ENCODE measurements at regions not wholly inside any gene's neighbourhood (a gene's known extent, or its start where the extent isn't known, plus 50 kb on each side); places are given as distances from the start of the nearest gene placed in this dataset.

- DNase-seq (ENCODE audit: low spot score), result no peak
- intact Hi-C loops (cut with DNase I), result loop anchor here in 1 of 2 donors (10.0 kb wide), 1 partner anchor 135 kb away; the partner anchor contains the start of gene ATL2
Observed at GRCh38 chr2:38509947-38510326, 92.8 kb downstream of the HNRNPLL start.

DNA sequence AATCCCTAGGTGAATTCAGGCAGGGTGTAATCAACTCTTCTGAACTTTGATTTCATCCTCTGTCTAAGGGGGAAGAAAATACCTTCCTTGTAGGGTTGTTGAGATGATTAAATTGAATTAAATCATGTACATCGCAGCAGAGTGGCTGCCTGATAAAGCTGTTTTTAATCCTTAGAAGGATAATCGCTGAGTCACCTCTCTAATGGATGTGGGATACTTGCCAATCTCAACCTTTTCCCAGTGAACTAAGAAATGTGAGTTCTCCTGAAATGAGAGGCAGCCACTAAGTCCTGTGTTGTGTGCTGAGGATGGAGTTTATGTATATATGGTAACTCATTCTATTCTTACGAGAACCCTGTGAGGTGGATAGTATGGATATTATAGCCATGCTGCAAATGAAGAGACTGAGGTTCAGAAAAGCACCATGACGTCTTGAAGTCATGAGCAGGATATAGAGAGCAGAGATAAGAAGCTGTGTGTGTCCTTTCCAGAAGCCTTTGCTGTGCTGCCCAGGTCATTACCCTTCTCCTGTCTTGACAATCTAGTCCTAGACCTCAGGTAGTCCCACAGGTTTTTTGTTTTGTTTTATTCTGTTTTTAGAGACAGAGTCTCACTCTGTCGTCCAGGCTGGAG is 93.3 kb downstream of the HNRNPLL start:
- intact Hi-C loops (cut with DNase I), result loop anchor here in 1 of 2 donors (10.0 kb wide), 1 partner anchor 135 kb away; the partner anchor contains the start of gene ATL2

DNA sequence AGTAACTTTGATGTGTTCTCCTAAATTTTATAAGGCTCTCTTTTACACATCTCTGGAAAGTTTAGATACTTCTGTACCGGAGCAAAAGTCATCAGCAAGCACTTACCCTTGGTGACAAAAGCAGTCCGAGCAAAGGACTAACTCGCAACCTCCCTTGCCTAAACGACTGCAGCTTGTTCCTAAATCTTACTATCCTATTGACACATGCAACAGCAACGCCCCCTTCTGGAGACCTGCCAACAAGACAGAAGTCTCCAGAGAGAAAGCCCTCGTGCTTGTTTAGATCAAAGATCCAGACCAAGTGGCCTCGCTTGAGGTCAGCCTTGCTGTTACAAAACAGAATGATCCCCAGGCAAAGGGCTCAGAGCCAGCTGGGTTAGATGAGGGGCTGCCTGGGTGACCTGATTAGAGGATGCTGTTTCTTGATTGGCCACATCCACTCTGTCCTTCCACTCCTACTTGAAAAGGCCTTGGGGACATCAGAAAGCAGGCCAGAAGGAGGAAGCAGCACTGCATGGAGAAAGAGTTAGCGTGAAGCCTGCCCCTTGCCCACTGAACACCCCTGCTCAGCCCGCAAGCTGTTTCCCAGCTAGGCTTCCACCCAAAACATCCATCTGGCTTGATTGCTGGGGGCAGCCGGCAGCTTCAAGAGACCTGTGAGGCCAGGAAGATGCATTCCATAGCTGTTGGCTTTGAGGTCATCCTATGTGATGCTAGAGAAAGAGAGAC is 94.3 kb downstream of the HNRNPLL start:
- intact Hi-C loops (cut with DNase I), result loop anchor here in 1 of 2 donors (10.0 kb wide), 1 partner anchor 134 kb away; the partner anchor contains the start of gene ATL2
- DNase-seq (ENCODE audit: low spot score), result peak; percentile 93

More for the DNA sequence above, 93.3 kb downstream of the HNRNPLL start:
- no peak for DNase-seq (ENCODE audit: low spot score)

DNA sequence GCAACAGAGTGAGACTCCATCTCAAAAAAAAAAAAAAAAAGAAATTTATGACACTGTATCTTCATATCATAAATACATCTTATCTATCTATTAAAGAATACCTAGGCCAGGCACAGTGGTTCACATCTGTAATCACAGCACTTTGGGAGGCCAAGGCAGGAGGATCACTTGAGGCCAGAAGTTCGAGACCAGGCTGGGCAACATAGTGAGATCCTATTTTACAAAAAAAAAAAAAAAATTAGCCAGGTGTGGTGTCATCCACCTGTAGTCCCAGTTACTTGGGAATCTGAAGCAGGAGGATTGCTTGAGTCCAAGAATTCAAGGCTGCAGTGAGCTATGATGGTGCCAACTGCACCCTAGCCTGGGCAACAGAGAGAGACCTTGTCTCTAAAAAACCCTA is 95.0 kb downstream of the HNRNPLL start:
- intact Hi-C loops (cut with DNase I), result loop anchor here in 1 of 2 donors (10.0 kb wide), 1 partner anchor 133 kb away; the partner anchor contains the start of gene ATL2
- DNase-seq (ENCODE audit: low spot score), result no peak

GRCh38 chr2:38505779-38506178 is 96.9 kb downstream of the HNRNPLL start:
- intact Hi-C loops (cut with DNase I), result loop anchor here in 1 of 2 donors (10.0 kb wide), 1 partner anchor 131 kb away; the partner anchor contains the start of gene ATL2
- peak; percentile 91 for DNase-seq (ENCODE audit: low spot score)

GRCh38 chr2:38504169-38504568 is 98.6 kb downstream of the HNRNPLL start:
- intact Hi-C loops (cut with DNase I), result loop anchor here in 1 of 2 donors (10.0 kb wide), 1 partner anchor 129 kb away; the partner anchor contains the start of gene ATL2

DNA sequence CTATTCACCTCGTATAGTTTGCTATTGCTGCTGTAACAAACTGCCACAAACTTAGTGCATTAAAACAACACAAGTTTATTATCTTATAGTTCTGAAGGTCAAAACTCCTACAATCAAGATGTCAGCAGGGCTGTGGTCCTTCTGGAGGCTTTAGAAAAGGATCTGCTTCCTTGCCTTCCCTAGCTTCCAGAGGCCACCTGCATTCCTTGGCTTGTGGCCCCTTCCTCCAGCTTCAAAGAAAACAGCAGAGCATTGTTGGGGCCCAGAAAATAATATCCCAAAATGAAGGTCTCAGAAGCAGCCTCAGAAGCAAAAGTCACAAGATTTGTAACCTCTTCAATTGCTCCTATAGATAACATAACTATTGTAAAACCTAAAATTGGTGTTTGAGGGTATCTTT is 100.6 kb downstream of the HNRNPLL start:
- intact Hi-C loops (cut with DNase I), result loop anchor here in 1 of 2 donors (10.0 kb wide), 1 partner anchor 127 kb away; the partner anchor contains the start of gene ATL2

More at GRCh38 chr2:38504169-38504568, 98.6 kb downstream of the HNRNPLL start:
- no peak for DNase-seq (ENCODE audit: low spot score)

GRCh38 chr2:38500283-38500634 is 102.5 kb downstream of the HNRNPLL start:
- no peak for DNase-seq (ENCODE audit: low spot score)
- intact Hi-C loops (cut with DNase I), result loop anchor here in 1 of 2 donors (10.0 kb wide), 1 partner anchor 125 kb away; the partner anchor contains the start of gene ATL2

More for the DNA sequence above, 100.6 kb downstream of the HNRNPLL start:
- DNase-seq (ENCODE audit: low spot score), result no peak

GRCh38 chr2:38499548-38500282 is 103.0 kb downstream of the HNRNPLL start:
- intact Hi-C loops (cut with DNase I), result loop anchor here in 1 of 2 donors (10.0 kb wide), 1 partner anchor 125 kb away; the partner anchor contains the start of gene ATL2
- peak; percentile 84 for DNase-seq (ENCODE audit: low spot score)

DNA sequence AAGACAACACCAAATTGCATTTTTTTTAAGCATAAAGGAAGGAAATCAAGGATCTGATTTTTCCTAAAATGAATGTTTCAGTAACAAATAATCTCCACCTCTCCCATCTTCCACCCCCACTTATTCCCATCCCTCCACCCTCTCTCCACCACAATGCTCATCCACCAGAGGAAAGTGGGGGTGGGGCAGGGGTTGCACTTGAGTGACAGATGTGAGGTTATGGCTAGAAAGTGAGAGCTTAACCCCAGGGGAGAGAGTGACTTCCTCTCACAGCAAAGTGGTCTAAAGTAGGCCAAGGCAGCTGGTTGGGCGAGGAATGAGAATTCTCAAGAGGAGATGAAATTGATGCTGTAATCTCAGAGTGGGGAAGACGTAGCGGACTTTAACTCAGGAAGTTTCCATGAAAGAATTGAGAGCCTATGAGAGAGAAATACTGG is 104.7 kb downstream of the HNRNPLL start:
- intact Hi-C loops (cut with DNase I), result no loop called here
- no peak for DNase-seq (ENCODE audit: low spot score)

DNA sequence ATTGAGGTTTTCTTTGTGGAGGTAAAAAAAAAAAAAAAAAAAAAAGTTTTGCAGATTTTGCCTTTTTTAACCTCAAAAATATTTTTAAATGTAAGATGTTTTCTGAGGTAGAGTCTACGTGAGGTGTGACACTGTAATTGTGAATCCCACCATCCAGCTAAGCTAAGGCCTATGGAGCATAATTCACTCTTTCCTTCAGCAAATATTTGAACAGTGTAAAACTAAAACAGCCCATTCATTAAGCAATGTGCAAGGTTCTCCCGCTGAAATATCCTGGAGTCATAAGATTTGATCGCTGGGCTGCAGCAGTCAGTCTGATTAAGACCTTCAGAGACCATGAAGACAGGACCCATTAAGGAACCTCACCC is 105.1 kb downstream of the HNRNPLL start:
- intact Hi-C loops (cut with DNase I), result no loop called here

DNA sequence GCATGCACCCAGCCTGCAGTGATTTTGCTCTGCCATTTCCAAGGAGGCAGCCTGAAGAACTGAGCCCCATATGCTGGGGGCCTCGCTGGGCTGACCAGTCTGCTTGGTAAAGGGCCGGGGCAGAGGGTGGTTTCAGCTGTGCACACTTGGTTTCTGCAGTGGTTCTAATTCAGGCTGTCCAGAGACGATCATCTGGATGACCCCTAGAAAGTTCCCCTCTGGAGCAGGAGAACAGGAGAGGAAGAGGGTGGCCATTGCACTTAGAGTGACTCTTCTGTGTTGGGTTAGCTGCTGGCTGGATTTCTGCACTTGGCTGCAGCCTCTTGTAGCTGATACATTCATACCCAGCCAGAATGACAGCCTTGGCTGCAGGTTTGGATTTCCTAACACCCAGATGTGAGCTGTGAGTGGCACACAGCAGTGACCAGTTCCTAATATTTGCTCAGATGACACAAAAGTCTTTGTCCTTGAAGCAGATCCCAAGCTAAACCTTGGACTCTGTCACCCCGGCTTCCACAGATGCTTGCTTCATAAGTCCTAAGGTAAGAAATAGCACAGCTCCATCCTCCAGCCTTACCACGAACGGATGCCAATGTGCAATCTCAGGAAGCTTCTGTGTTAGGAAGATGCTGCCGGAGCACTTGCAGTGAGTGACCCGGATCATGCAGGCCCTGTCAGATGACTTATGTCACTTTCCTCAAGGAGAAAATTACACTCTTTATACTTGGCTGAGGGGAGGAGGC is 105.6 kb downstream of the HNRNPLL start:
- peak; percentile 83 for DNase-seq (ENCODE audit: low spot score)
- intact Hi-C loops (cut with DNase I), result no loop called here

More for the DNA sequence above, 105.1 kb downstream of the HNRNPLL start:
- no peak for DNase-seq (ENCODE audit: low spot score)

- no peak for DNase-seq (ENCODE audit: low spot score)
- intact Hi-C loops (cut with DNase I), result no loop called here
Observed at GRCh38 chr2:38495880-38496279, 106.8 kb downstream of the HNRNPLL start.

GRCh38 chr2:38494394-38494793 is 108.3 kb downstream of the HNRNPLL start:
- no peak for DNase-seq (ENCODE audit: low spot score)
- intact Hi-C loops (cut with DNase I), result no loop called here

DNA sequence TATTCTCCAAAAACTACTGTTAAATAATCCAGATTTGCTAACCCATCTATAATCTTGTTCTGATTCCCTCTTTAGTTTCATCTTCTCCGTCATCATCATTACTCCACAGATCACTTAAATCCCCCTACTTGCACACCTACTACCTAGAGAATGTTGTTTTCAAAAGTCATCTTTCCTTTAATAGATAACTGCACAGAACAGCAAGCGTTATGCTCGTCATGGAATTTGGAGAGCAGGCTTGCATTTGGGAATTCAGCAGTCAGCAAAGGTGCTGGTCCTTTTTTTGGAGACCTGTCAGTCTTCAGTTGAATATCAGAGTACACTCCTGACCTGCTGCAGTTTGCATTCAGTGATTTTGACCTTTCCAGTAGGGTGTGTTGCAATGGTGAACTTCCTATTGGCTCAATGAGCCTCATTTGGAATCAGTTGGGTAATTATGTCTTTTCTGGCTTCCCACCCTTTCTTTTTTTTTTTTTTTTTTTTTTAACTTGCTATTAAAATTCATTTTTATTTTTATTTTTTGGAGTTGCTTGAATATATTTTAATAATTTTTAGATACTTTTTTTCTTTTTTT is 110.6 kb downstream of the HNRNPLL start:
- intact Hi-C loops (cut with DNase I), result no loop called here
- no peak for DNase-seq (ENCODE audit: low spot score)

GRCh38 chr2:38491436-38491835 is 111.3 kb downstream of the HNRNPLL start:
- intact Hi-C loops (cut with DNase I), result no loop called here
- DNase-seq (ENCODE audit: low spot score), result no peak

DNA sequence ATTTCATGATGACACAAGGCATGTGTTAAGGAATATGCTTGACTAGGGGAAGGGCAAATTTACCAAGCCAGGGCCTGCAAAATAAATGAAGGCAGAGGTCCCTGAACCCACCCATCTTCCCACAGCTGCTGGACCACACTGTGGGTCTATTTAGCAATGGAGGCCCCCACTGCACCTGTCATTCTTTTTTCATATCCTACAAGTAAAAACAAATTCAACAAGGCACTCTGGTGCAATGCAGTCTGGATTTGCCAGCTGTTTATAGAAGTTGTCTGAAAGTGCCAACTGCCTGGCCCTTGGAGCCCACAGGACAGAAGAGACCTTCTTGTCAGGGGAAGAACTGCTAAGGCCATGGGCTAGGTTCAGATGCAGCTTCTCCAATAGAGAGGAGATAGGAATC is 112.8 kb upstream of the ATL2 start:
- intact Hi-C loops (cut with DNase I), result no loop called here
- DNase-seq (ENCODE audit: low spot score), result no peak

DNA sequence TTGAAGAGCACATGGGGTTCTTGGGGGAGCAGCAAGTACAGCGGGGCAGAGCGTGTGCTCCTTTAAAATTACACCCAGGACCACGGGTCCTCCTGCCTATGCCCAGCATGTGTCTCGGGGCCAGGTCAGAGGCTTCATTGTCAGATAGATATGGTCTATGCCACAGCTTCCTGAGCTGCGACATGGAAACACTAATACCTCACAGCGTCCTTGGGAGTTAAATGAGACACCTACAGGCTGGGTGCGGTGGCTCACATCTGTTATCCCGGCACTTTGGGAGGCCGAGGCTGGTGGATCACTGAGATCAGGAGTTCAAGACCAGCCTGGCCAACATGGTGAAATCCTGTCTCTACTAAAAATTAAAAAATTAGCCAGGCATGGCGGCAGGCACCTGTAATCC is 110.8 kb upstream of the ATL2 start:
- intact Hi-C loops (cut with DNase I), result no loop called here
- no peak for DNase-seq (ENCODE audit: low spot score)
